HG02938 (cell line): ENCODE measurements at regions not wholly inside any gene's neighbourhood (a gene's known extent, or its start where the extent isn't known, plus 50 kb on each side); places are given as distances from the start of the nearest gene placed in this dataset.

Experiments
- ATAC-seq: cut with Tn5 transposase; IDR thresholded peaks from one replicate; pipeline ENCODE4 v1.9.1; 2021; ENCODE audit warnings: mild to moderate bottlenecking, moderate library complexity; ENCODE audit not compliant: unreplicated experiment

GRCh38 chr3:178475062-178475461 is 61.2 kb upstream of the KCNMB2 start:
- ATAC-seq, result no peak

- ATAC-seq, result no peak
These were observed 59.4 kb upstream of the KCNMB2 start for GRCh38 chr3:178476886-178477285.

- ATAC-seq, result no peak
These were observed 56.8 kb upstream of the KCNMB2 start for GRCh38 chr3:178479446-178479845.

- ATAC-seq, result no peak
These were observed 56.4 kb upstream of the KCNMB2 start for GRCh38 chr3:178479860-178480259.

- peak; percentile 18 for ATAC-seq
These were observed 56.0 kb upstream of the KCNMB2 start for GRCh38 chr3:178480274-178480673.

- ATAC-seq, result peak; percentile 100
These were observed 55.4 kb upstream of the KCNMB2 start for GRCh38 chr3:178480795-178481194.

- ATAC-seq, result no peak
These were observed 53.3 kb upstream of the KCNMB2 start for GRCh38 chr3:178482981-178483380.

GRCh38 chr3:178483704-178484103 is 52.5 kb upstream of the KCNMB2 start:
- no peak for ATAC-seq

- ATAC-seq, result no peak
These were observed 50.5 kb upstream of the KCNMB2 start for GRCh38 chr3:178485756-178486155.
